ENCODE measurements at regions not wholly inside any gene's neighbourhood (a gene's known extent, or its start where the extent isn't known, plus 50 kb on each side); places are given as distances from the start of the nearest gene placed in this dataset.
A peak's percentile ranks its signal among the peaks of the same experiment; 100 is the strongest.

- DNase-seq (ENCODE audit: low read depth in 2 of 3, low spot score in 2 of 3), result no peak
These were observed 519.2 kb upstream of the DIPK2B start for GRCh38 chrX:45719751-45720501.

- no peak for DNase-seq (ENCODE audit: low read depth in 2 of 3, low spot score in 2 of 3)
These were observed 518.0 kb upstream of the DIPK2B start for GRCh38 chrX:45718676-45719075.

DNA sequence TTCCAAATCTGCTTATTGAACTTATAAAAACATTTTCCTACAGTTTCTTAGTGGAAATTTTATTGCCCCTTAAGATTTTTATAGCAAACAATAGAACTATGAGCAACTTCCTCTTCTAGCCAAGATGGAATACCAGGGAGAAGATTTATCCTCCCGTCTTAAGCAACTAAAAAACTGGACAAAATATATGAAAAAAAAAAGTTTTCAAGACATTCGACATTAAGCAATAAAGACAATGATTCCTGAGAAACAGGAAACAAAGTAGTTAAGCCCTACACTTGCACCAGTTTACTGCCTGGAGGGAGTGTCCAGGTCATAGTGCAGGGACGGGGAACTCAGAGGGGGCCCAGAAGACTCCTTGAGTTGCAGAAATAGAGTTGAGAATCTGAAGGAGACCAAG is 516.1 kb upstream of the DIPK2B start:
- DNase-seq (ENCODE audit: low read depth in 2 of 3, low spot score in 2 of 3), result no peak

- DNase-seq (ENCODE audit: low read depth in 2 of 3, low spot score in 2 of 3), result no peak
These were observed 515.1 kb upstream of the DIPK2B start for GRCh38 chrX:45715748-45716147.

GRCh38 chrX:45714866-45715265 is 514.2 kb upstream of the DIPK2B start:
- DNase-seq (ENCODE audit: low read depth in 2 of 3, low spot score in 2 of 3), result peak in 1 of 3 donors; percentile 7

DNA sequence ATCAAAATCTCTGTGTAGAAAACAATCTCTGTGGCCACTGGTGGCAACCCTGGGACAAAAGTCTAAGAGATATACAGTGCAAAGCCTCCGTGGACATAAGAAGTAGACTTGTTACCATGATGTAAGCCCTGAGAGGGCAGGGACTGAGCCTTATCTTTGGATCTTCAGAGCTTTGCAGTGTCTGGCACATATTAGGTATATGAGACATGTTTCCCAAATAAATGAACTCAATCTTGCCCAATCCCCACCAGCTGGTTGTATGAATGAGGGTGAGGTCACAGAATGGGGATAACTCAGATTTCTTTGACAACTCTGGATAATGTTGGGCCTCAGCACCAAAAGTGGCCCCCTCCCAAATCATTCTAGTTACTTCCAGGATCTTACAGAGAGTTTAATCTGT is 511.4 kb upstream of the DIPK2B start:
- no peak for DNase-seq (ENCODE audit: low read depth in 2 of 3, low spot score in 2 of 3)

DNA sequence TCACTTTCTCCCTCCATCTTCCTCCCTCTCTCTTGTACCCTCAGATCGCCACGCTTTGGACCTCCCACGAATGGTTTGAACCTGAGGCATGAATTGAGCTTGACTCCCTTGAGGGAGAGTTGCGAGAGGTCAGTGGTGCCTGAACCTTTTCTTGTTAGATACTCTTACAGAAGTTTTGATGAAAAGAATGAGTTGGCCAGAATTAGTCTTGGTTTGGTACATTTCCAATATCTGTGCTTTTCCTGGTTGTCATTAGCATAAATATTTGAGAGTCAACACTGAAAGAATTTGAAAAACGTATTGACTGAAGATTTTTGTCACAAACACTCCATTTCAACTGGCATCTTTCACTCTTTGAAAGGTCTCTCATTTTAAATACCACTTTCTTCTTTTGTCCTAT is 510.6 kb upstream of the DIPK2B start:
- DNase-seq (ENCODE audit: low read depth in 2 of 3, low spot score in 2 of 3), result no peak

- peak in 2 of 3 donors; percentile 57 to 74 for DNase-seq (ENCODE audit: low read depth in 2 of 3, low spot score in 2 of 3)
These were observed 509.6 kb upstream of the DIPK2B start for GRCh38 chrX:45710081-45710801.

DNA sequence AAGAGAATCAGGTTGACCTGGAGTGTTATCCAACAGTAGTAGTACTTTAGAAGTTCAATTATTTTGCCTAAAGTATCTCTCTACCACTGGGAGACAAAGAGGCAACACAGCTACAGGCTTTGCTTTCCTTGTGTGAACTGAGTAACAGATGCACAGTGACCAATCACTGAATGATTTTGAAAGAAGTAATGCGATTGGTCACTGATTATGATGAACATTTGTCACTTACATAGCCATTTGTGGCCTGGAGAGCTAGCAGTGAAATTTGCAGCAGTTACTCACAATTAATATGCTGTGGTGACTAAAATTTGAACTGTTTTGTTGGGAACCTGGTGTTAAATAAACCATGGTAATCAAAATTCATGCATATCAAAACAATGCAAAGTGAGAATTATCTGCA is 508.7 kb upstream of the DIPK2B start:
- no peak for DNase-seq (ENCODE audit: low read depth in 2 of 3, low spot score in 2 of 3)

GRCh38 chrX:45699158-45699557 is 498.5 kb upstream of the DIPK2B start:
- DNase-seq (ENCODE audit: low read depth in 2 of 3, low spot score in 2 of 3), result no peak

DNA sequence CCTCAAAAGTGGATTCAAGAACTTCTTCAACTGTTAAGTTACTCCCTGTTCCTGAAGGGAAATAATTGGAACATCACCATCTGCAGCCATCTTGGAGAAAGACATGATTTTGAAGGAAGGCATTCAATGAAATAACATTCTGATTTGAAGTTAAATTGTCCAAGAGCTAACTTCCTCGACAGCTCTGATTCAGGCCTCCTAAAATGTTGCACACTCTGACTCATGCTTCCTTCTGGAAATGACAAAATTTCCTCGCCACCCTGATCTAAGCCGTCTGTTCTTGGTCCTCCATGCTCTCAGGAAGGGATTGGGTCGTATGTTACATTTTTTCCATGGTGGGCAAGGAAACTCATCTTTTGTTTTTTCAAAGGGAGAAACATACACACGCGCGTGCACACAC is 496.9 kb upstream of the DIPK2B start:
- peak in 1 of 3 donors; percentile 9 for DNase-seq (ENCODE audit: low read depth in 2 of 3, low spot score in 2 of 3)

- no peak for DNase-seq (ENCODE audit: low read depth in 2 of 3, low spot score in 2 of 3)
These were observed 496.1 kb upstream of the DIPK2B start for GRCh38 chrX:45696736-45697135.

DNA sequence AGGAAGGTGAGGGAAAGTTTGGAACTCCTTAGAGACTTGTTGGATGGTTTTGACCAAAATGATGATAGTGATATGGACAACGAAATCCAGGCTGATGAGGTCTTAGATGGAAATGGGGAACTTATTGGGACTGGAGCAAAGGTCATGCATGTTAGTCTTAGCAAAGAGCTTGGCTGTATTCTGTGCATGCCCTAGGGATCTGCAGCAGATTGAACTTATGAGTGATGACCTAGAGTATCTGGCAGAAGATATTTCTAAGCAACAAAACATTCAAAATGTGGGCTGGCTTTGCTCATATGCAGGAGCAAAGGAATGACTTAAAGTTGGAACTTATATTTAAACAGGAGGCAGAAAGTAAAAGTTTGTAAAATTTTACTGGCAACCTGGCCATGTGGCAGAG is 489.3 kb upstream of the DIPK2B start:
- no peak for DNase-seq (ENCODE audit: low read depth in 2 of 3, low spot score in 2 of 3)

GRCh38 chrX:45683914-45684313 is 483.2 kb upstream of the DIPK2B start:
- no peak for DNase-seq (ENCODE audit: low read depth in 2 of 3, low spot score in 2 of 3)

DNA sequence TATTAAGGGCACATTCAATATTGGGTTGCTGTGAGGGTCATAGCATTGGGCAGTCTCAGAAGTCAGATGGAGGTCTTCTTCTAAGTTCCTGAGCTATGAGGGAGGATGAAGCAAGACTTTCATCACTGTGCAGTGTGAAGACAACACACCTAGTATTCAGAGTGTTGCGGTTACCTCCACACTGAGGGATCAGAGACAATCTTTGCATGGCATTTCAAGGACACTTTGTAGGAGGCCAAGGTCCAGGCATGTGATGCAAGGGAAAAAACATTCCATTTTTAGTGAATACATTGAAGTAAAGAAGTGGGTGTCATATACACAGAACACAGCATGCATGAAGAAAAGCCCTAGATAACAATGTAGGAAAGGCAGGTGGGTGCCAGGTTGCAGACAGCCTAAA is 481.2 kb upstream of the DIPK2B start:
- no peak for DNase-seq (ENCODE audit: low read depth in 2 of 3, low spot score in 2 of 3)

DNA sequence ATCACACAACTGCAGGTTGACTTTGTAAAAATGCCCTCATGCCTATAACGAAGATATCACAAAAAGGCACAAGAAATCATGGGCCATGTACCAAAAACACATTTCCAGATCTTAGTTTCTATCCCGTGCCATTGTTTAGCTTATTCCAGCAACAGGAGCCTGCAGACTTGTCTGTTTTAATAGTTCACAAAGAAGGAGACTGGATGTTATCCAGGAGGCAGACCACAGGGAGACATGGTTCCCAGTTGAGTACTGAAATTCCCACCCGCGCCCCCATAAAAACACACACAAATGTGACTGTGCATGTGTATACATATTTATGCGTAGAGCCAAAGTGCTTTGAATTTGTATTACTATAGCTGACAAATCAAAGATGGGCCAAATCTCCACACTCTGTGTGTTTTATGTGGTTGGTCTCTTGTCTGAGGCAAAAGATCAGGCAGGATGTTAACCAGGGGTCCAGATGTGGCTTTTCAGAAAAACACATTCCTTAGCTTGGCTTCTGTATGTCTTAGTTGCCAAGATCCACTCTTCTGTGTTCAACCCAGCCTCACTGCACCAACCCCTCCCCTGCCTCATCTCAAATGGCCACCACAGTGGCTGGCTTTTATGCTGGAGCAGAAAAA is 469.2 kb upstream of the DIPK2B start:
- no peak for DNase-seq (ENCODE audit: low read depth in 2 of 3, low spot score in 2 of 3)

- no peak for DNase-seq (ENCODE audit: low read depth in 2 of 3, low spot score in 2 of 3)
These were observed 468.2 kb upstream of the DIPK2B start for GRCh38 chrX:45668686-45669443.

GRCh38 chrX:45667666-45668065 is 467.0 kb upstream of the DIPK2B start:
- DNase-seq (ENCODE audit: low read depth in 2 of 3, low spot score in 2 of 3), result no peak

DNA sequence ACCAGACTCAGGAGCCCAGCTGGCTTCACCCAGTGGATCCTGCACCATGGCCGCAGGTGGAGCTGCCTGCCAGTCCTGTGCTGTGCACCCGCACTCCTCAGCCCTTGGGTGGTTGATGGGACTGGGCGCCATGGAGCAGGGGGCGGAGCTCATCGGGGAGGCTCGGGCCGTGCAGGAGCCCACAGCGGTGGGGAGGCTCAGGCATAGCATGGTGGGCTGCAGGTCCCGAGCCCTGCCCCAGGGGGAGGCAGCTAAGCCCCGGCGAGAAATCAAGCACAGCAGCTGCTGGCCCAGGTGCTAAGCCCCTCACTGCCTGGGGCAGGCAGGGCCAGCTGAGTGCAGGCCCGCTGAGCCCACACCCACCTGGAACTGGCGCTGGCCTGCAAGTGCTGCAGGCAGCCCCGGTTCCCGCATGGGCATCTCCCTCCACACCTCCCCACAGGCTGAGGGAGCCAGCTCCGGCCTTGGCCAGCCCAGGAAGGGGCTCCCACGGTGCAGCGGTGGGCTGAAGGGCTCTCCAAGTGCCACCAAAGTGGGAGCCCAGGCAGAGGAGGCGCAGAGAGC is 464.1 kb upstream of the DIPK2B start:
- DNase-seq (ENCODE audit: low read depth in 2 of 3, low spot score in 2 of 3), result no peak

GRCh38 chrX:45660477-45660876 is 459.8 kb upstream of the DIPK2B start:
- DNase-seq (ENCODE audit: low read depth in 2 of 3, low spot score in 2 of 3), result peak in 2 of 3 donors; percentile 4 to 28

DNA sequence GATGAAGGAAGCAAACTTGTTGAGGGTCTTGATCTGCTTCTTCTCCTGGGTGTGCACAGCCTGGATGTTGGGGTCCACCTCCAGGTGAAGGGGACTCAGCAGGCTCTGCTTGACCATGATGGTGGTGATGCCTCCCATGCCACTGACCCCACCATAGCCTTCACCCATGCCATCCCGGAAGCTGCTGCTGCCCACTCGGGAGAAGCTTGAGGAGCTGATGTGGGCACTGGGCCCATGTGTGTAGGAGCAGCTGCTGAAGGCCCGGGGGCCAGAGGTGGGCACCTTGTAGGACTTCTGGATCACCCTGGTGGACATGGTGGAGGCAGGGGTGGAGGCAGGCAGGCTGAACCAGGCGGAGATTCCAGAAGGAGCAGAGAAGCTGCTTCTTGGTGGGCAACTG is 432.7 kb upstream of the DIPK2B start:
- DNase-seq (ENCODE audit: low read depth in 2 of 3, low spot score in 2 of 3), result no peak

All from hematopoietic multipotent progenitor cell (in vitro differentiated cells).